ENCODE measurements at regions not wholly inside any gene's neighbourhood (a gene's known extent, or its start where the extent isn't known, plus 50 kb on each side); places are given as distances from the start of the nearest gene placed in this dataset.

DNA sequence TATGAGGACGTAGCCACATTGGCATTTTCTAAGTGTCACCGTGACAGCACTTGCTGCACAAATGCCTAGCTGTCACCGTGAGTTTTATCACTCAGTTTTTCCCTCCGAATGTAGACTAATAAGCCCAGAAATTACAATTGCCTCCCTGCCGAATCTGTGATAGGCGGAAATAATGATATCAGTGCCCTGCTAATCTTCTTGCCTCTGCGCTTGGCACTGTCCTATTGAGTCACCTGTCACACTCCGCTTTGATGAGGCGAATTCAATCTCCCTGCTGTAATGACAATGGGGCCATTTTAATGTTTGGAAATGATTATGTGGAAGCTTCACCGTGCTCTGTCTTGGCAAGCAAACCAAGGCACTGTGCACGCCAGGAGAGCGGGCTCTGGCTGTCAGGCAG lies 112.8 kb downstream of the LINC00237 start:
- DNase-seq (ENCODE audit: low spot score): no peak

DNA sequence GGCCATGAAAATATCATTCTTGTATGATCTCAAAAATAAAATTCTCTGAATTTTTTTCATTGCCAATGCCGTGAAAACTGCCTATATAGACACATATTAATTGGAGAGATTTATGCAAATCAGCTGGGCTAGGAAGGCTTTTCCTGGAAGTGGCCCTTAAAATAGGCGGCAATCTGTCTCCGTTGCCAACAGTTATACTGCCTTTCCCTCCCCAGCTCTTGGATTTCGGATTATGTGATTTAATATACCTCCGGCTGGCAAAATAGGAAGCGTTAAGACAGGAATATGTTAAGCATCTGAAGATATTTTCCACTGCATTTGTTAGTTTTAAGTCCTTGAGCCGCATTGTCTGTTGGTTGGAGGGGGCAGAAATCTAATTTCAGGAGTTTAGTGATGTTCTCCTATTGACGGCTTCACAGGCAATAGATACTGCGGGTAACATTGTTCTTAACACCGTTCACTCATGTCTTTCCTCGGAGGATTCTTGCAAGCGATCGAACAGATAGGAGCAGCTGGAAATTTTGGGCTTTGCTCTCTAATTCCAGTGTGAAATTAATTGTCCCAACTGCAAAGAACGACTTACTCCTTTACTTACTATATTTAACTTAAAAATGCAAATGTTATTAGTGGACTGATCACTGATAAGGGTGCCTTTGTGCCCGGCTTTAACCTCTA lies 113.3 kb downstream of the LINC00237 start:
- DNase-seq (ENCODE audit: low spot score): no peak

DNA sequence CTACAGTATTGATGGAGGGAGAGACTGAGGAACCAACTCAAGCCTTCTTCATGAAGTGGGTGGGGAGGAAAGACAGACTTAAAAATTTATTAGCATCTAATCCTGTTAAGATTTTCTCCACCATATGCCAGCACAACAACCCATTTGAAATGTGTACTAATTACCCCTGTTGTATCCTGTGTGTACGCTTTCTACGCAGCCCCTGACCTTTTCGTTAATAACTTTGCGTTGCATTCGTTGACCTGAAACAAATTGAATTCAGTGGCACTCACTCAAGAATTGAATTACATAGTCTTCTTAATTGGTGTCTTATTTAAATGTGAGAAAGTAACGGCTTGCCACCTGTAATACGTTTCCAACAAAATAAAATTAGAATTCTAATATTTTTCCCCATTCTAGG lies 113.9 kb downstream of the LINC00237 start:
- DNase-seq (ENCODE audit: low spot score): no peak

DNA sequence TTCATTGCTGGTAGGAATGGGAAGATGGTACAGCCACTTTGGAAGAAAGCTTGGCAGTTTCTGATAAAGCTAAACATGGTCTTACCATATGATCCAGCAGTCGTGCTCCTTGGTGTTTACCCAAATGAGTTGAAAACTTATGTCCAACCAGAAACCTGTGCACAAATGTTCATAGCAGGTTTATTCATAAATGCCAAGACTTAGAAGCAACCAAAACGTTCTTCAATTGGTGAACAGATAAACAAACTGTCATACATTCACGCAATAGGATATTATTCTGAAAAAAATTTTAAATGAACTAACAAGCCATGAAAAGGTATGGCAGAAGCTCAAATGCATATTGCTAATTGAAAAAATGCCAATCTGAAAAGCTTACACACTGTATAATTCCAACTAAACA lies 117.1 kb downstream of the LINC00237 start:
- DNase-seq (ENCODE audit: low spot score): no peak

DNA sequence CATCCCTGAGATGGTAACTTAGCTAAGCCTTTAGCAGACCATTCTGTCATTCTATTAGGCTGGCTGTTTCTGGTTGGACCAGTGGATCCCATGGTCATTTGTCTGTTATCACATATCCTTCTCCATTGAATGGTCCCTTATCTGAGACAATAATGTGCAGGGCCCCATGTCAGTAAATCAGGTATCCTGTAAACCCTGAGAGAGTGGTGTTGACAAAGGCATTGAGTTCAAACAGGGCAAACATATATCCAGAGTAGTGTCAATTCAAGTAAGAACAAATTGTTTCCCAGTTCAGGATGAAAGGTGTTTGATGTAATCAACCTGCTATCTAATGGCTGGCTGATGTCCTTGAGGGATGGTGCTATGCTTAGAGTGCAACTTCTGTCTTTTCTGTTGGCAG lies 126.2 kb downstream of the LINC00237 start:
- no peak for DNase-seq (ENCODE audit: low spot score)

DNA sequence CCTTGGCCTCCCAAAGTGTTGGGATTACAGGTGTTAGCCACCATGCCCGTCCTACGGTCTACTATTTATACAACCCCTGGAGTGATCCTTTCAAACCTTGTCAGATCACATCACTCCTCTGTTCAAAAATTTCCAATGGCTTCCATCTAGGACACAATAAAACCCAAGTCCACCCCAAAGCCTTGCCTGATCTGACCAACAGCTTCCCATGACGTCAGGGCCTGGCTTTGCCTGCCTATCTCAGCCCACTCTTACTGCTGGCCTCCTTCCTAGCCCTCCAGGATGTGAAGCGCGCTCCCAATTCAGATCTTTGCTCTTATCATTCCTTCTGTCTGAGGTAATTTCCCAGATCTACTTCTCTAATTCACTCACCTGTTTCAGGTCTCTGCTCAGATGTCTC lies 128.4 kb downstream of the LINC00237 start:
- no peak for DNase-seq (ENCODE audit: low spot score)

DNA sequence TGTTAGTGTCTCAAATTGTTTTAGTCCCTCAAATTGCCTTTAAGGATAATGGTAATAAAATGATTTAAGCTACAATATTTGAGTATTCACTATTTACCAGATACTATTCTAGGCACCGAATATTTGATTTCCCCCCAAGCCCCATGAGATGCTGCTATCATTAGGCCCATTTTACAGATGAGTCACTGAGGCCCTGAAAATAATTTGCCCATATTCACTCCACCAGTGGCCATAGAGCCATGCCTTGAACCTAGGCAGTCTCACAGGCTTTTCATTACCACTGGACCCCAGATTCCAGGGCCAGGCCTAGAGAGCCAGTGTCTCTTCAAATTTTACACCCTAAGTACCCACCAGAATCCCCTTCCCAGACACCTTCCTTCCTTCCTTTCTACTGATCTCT lies 133.7 kb downstream of the LINC00237 start:
- DNase-seq (ENCODE audit: low spot score): no peak

DNA sequence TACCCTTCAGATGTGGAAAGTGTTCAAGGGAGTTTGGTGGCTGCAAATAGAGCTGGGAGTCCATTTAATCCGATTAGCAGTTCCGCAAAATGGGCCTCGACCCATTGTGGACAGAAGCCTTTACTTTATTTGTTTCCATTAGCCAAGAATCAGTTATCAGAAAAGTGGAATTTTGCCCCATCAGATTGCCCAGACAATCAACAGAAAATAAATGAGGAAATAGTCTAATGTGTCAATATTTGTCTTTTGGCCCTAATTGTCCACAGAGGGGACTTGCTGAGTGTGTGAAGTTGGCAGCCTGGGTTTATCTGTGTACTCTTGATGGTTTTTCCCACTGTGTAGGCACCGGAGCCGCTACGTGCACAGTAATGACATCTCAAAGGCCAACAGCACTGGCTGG lies 134.3 kb downstream of the LINC00237 start:
- DNase-seq (ENCODE audit: low spot score): no peak

DNA sequence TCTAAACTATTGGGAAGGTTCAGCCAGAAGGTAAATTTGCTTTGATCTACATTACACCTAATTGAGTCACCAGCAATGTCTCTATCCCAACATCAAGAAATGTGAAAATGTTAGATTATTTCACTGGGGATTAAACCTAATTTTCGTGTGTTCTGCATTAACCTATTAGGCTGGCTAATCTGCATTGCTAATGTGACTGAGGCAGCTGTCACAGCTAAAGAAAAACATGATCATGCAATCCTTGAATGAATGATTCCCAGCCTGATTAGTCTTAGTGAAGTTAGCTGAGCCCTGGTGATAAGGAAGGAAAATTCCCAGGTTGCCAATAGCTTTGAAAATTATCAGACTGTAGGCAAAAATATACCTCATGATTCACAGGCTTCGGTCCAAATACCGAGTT lies 135.3 kb downstream of the LINC00237 start:
- no peak for DNase-seq (ENCODE audit: low spot score)

DNA sequence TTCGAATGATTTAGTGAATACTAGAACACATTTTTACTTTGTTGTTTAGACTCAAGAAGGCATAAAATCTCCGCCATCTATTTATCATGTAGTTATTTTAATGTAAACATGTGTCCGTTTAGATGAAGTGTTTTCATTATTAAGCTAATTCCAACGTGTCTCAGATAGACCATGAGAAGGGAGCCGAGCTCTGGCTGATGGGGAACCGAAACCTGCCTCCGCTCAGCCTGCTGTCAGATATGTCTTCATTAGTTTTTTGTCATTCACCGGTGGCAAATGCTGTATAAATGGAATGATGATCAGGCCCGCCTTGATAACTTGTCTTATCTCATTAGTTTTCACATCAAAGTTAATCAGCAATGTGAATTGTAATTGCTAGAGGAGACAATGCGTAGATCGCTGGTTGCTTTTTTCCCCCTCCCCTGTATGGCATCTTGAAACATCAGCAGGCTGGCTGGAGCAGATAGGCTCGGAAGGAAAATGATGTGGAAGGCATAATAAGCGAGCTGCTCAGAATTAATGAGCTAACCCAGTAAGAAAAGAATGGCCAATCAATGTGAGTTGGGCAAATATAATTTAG lies 136.4 kb downstream of the LINC00237 start:
- DNase-seq (ENCODE audit: low spot score): no peak

DNA sequence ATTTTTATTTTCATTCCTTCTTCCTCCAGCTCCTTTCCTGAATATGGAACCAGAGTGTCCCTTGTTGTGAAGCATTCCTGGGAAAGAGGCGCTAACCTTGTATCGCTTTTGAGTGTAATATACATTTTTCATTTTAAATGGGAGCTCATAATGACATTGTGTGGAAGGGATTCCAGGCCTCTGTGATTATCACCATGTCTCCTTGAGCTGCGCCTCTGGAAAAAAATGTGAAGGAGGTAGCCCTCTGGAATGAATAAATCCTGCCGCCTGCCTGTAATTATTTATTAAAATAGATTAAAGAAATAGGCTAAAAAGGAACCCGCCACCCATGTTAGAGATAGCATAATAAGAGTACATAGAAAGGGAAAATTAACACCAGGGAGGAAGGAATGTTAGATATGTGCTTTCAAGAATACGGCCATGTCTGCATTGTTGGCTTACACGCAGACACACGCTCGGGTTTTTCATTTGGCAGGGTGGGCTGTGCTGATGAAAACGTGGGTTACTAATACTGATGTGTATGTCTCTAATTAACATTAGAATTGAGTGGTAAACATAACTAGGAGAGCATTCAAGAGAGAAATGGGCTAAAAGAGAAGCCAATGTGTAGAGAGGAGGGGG lies 138.5 kb downstream of the LINC00237 start:
- no peak for DNase-seq (ENCODE audit: low spot score)

DNA sequence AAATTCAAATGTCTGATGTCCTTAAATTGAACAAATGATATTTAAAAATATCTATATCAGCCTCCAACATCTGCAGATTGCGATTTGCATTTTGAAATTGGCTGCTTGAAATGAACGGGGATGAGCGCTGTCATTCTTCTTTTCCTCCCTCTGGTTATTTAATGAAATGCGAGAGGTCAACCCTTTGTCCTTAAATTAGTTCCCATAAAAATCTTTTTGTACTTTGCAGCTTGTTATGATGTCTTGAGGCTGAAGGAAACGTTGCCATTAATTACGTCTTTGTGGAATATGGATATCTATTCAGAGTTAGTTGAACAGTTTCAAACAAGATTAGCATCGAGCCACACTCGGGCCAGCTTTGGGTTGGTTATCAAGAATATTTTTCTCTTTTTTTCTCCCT lies 140.0 kb downstream of the LINC00237 start:
- DNase-seq (ENCODE audit: low spot score): no peak

DNA sequence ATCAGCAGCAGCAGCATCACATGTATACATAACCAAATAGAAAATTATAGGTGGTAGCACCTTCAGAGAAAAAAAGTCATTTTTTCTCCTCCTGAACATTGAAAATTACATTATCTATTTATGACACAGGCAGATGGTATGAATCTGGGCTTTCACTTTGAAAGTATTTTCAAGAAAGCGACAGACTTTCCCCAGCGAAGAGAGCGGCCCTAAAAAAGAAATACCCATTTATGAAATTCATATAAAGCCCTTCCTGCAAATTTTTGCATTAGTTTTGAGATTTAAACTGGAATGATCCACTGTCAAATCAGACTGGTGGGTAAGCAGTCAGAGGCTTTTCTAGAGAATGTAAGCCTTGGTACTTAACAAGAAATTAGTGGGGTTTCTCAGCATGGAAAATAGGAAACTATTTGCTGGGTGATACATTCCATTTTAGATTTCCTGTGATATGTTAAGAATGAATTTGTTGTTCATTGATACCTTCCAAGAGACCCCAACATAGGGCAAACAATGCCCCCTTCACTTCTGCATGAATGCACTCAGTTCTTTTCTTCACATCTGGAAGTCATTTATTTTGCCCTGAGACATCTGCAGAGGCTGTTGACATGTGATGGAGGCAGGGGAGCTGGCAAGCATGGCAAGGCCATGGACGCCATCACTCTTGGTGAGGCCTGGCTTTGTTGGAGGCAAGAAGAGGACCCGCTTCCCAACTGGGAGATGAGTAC lies 147.0 kb downstream of the LINC00237 start:
- DNase-seq (ENCODE audit: low spot score): no peak

DNA sequence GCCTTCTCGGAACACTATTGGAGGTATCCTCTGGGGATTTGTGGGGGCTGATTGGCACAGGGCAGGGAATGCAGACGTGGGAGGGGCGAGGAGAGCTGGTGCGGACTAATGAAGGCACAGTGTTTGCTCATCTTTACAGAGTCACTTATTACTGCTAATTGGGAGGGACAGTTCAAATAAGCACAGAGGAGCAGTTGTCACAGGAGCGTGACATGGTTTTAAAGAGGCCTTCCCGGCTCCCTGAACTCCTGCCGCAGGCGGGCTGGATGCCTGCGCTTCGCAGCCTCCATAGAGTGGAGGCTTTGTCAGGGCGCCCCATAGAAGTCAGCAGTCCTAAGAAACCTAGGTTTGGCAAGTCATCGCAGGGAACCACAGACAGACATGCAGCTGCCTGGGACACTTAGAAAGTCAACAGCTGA lies 149.6 kb downstream of the LINC00237 start:
- DNase-seq (ENCODE audit: low spot score): no peak

DNA sequence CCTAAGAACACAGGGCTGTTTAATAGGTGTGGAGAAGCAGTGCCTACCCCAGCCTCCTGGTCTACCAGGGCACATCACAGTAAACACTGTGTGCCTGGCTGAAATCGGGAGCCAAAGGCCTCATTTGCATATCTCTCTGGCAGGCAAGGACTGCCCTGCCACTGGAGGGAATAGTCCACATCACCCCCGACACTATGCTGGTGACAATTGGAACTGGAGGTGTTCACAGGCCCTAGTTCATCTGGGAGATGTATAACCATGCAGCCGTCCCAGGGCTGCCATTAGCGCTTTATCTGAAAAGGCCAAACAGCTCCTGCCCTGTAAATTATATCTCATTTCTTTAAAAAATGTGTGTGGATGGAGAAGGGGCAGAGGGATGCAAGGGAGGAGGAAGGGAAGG lies 150.3 kb downstream of the LINC00237 start:
- DNase-seq (ENCODE audit: low spot score): no peak

DNA sequence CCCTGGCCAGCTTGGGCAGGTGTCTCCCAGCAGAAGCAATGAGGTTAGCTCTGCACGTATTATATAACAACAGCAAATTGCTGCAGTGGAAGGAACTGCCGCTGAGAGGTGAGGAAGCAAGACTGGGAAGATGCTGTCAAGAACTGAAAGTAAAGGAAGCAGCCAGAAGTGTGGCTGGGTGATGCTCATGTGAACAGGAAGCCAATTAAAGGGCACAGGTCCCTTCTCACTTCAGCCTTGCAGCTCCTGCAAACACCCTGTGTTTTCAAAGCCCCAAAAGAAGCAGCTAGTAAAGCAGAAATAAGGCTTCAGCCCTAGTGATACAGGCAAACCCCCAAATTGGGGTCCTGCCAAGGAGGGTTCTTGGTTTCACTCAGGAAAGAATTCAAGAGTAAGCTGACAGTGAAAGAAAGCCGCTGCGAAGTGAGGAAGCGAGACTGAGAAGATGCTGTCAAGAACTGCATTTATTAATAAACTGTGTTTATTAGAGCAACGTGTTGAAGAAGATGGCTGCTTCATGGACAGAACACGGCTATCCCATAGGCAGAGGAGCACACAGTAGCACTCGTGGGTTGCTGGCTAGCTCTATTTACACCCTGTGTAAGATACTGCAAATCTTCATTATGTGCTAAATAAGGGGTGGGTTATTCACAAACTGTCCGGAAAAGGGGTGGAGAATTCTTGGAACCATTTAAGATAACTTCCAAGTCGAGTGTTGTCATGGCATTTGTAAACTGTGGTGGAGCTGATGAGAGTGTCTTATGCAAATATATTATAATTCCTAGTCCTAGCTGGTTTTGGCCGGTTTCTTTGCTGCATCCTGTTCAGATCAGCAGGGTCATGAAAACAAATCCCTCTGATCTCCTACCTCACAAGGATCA lies 152.2 kb downstream of the LINC00237 start:
- DNase-seq (ENCODE audit: low spot score): no peak

DNA sequence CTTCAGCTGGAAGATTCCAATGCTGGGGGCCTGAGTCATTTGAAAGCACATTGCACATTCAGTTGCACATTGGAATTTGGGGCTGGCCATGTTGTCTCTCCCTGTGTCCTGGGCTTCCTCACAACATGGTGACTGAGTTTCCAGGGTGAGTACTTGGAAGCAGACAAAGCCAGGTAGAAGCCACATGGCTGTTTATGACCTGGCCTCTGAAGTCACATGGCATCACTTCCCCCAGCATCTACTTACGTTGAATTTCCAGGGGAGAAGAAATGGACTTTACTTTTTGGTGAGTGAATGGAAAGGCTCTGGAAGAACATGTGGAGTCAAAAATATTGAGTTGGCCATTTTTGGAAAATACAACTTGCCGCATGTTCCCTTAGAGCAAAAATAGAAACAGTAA lies 155.5 kb downstream of the LINC00237 start:
- DNase-seq (ENCODE audit: low spot score): no peak

DNA sequence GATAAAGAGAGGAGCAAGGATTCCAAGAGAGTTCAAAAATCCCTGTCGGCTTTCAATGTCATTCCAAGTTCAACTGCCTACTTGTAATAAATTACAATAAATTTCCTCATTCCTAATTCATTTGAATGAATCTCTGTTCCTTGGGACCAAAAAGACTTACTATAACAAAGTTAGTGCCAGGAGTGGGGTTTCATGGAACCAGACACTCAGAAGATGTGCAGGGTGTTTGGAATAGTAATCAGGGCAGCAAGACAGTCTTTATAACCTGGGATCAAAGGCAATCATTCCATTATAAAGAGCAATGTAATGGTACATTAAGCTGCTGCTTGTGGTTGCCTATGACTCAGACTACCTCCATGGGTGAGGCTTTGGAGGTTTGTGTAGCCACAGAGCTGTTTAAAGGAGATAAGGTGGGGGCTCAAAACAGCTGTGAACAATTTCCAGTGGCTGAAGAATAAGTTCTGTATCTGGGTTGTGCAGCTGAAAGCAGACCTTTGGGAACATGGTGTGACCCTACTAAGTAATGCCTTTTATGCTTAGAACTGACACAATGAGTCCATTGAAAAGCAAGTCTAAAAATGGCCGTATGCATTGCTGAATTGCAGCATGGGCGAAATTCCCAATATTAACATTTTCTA lies 159.9 kb downstream of the LINC00237 start:
- no peak for DNase-seq (ENCODE audit: low spot score)

DNA sequence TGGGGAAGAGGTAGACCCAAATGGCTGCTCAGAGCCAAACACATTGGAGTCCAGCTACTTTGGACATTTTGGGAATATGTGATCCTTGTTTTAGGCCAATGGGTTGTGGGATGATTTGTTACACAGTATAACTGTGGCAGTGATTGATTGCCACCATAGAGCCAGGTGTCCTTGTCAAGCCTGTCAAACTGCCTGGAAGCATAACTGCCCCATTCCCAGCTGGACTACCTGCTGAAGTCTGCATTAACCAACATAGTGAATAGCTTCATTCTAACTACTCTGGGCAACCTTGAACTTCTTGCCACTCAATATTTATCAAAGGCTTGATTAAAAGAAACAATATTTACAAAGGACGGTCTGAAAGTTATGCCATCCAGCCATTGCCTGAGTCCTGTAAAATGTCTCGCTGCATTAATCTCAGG lies 164.7 kb downstream of the LINC00237 start:
- no peak for DNase-seq (ENCODE audit: low spot score)

DNA sequence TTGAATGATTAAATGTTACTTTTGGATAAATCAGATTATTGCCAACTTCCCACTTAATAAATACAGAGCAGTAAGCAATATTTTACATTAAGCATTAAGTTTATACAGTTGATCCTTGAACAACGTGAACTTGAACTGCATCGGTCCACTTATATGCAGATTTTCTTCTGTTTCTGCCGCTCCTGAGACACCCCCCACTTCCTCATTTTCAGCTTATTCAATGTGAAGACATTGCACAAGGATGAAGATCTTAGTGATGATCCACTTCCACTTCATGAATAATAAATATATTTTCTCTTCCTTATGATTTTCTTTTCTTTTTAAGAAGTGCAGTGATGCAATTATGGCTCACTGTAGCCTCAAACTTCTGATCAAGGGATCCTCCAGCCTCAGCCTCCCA lies 167.2 kb downstream of the LINC00237 start:
- no peak for DNase-seq (ENCODE audit: low spot score)

DNA sequence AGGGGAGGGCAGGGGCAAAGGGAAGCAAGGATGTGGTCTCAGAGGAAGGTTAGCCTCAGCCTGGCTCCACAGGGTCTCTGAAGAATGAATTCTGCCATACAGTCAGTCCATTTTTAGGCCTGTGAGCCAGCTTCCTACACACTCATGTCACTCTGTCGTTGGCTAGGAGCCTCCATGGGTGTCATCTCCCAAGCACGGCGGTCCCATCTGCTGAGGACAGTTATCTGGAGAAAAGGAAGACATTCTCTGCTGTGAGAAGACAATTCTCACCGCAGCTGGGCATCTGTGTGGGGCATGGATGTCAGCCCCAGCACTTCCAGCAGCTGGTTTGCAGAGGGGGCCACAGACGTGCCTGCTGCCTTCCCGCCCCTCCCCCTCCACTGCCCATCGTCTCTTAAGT lies 167.6 kb downstream of the LINC00237 start:
- no peak for DNase-seq (ENCODE audit: low spot score)

DNA sequence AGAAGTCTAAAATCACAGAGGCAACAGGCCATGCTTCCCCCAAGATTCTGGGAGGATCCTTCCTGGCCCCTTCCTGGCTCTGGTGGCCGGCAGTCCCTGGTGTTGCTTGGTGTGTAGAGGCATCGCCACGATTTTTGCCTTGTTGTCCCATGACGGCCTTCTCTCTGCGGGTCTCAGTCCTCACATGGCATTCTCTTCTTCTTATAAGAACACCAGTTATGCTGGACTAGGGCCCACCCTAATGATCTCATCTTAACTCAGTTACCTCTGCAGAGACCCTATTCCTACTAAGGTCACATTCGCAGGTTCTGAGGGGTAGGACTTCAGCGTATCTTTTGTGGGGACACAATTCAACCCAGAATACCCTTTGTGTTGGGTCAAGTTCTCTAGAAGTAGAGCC lies 168.0 kb downstream of the LINC00237 start:
- DNase-seq (ENCODE audit: low spot score): no peak

Measured in RKO (cell line).